IPS-18a (cell line): ENCODE measurements at regions not wholly inside any gene's neighbourhood (a gene's known extent, or its start where the extent isn't known, plus 50 kb on each side); places are given as distances from the start of the nearest gene placed in this dataset.
"Not testable (repeated sequence)": the region's sequence is repeated elsewhere in the genome, so short reads cannot be mapped to it uniquely, and the experiment has no call there.

Experiments used
- H3K27ac ChIP-seq: one replicate; pipeline ENCODE4 v1.5.1; 2013; ENCODE audit warnings: low read length
- H3K27me3 ChIP-seq: one replicate; pipeline ENCODE4 v1.6.1; 2013; ENCODE audit warnings: mild to moderate bottlenecking, low read length; ENCODE audit not compliant: control insufficient read depth, insufficient read depth
- H3K36me3 ChIP-seq: one replicate; pipeline ENCODE4 v1.6.1; 2013; ENCODE audit warnings: low read depth, low read length; ENCODE audit not compliant: control insufficient read depth
- H3K4me1 ChIP-seq: one replicate; pipeline ENCODE4 v1.6.1; 2013; ENCODE audit warnings: low read depth, low read length; ENCODE audit not compliant: control insufficient read depth
- H3K4me3 ChIP-seq: one replicate; pipeline ENCODE4 v1.5.1; 2013; ENCODE audit warnings: low read length
- H3K9ac ChIP-seq: one replicate; pipeline ENCODE4 v1.6.1; 2013; ENCODE audit warnings: mild to moderate bottlenecking, low read length, moderate library complexity
- H3K9me3 ChIP-seq: one replicate; pipeline ENCODE4 v1.6.1; 2013; ENCODE audit warnings: low read depth, low read length; ENCODE audit not compliant: control insufficient read depth

DNA sequence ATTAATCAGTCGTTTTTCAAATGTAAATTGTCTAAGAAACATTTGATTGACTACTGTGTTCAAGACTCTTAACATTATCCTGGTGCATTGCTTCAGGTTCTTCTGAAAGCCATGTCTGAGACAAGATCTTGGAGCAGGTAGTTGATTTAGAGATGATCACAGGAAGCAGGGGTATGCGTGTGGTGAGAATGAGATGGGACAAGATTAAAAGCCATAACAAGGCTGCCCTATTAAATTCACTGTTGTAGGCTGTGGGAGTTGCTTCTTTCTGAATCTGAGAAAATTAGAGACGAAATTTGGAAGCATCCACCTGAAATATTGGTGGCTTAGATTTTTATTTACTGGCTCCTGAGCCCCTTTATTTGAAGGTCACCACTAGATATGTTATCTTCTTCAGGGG is 687.4 kb upstream of the SLITRK6 start:
- no peak overlapping the region for H3K9ac ChIP-seq

DNA sequence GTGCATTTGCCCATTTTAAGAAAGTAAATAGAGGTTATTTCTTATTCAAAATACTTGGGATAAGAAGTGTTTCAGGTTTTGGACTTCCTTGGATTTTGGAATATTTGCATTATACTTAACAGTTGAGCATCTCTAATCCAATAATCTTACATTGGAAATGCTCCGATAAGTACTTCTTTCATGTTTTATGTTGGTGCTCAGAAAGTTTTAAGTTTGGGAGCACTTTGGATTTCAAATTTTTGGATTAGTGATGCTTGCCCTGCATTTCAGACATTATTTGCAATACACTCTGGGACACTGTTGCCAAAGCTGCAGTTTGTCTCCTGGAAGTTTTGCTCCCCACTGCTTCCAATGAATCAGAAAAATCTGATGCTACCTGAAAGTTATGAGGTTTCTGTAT is 691.9 kb upstream of the SLITRK6 start:
- Histone ChIP-seq H3K36me3 (no peaks in the 10 kb centered on the region), H3K9me3 (no peaks in the 10 kb centered on the region), H3K4me3 (no peak overlapping the region), H3K4me1 (no peaks in the 10 kb centered on the region), H3K27me3 (no peaks in the 10 kb centered on the region), H3K27ac (no peak overlapping the region), H3K9ac (no peak overlapping the region)

More for the DNA sequence above, 687.4 kb upstream of the SLITRK6 start:
- H3K27me3 ChIP-seq, result no peaks in the 10 kb centered on the region
- no peaks in the 10 kb centered on the region for H3K36me3 ChIP-seq
- H3K9me3 ChIP-seq, result no peaks in the 10 kb centered on the region
- H3K4me1 ChIP-seq, result peaks cover 6% of the 10 kb centered on the region
- H3K27ac ChIP-seq, result no peak overlapping the region
- no peak overlapping the region for H3K4me3 ChIP-seq

DNA sequence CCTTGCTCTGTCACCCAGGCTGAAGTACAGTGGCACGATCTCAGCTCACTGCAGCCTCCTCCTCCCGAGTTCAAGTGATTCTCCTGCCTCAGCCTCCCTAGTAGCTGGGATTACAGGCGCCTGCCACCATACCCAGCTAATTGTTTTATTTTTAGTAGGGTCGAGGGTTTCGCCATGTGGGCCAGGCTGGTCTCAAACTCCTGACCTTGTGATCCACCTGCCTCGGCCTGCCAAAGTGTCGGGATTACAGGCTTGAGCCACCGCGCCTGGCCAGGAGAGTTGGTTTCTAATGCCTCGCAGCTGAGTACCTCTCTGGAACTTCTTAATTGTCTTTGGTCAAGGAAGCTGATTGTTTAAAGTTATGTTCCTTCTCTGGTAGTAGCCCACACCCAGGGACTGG is 702.7 kb upstream of the SLITRK6 start:
- H3K27me3 ChIP-seq, H3K4me3 ChIP-seq, H3K9me3 ChIP-seq, H3K9ac ChIP-seq, H3K27ac ChIP-seq, H3K4me1 ChIP-seq, H3K36me3 ChIP-seq: not testable (repeated sequence)

DNA sequence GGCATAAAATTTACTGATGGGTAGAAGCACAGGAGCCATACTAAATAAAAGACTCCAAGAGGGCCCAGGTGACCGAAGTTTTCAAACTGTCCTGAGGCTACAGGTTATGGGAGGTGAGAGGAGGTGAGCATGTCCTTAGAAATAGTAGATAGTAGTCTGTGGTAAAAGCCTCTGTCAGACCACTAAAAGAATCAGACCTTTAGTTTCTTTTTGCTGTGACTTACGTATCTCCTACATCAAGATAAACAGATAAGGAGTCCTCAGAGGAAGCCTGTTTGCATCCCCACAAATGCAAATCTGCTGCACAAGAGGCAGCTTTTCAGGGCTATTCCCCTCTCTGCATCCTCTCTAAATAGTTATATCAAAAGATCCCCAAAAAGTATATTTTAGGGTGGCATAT is 711.6 kb upstream of the SLITRK6 start:
- Histone ChIP-seq H3K27ac (no peak overlapping the region), H3K9me3 (no peaks in the 10 kb centered on the region), H3K4me3 (no peak overlapping the region), H3K4me1 (no peaks in the 10 kb centered on the region), H3K27me3 (no peaks in the 10 kb centered on the region), H3K9ac (no peak overlapping the region), H3K36me3 (no peaks in the 10 kb centered on the region)

DNA sequence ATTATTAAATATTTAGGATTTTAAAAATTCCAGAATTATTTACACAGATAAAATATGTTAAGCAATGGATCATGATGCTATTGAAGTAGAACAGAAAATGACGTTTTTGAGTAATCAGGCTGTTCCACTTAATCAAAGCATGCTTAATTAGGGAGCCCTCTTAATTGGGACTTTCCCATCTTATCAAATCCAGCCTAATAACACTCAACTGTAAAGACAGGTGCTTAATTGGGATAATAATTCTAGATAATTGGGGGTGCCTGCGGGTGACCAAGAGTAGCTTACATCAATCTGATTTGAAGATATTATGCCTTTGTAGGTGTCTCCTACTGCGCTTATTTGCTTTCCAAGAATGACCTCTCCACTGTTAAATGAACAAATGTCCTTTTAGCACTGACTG is 742.2 kb upstream of the SLITRK6 start:
- H3K4me3 ChIP-seq, result no peak overlapping the region
- no peaks in the 10 kb centered on the region for H3K4me1 ChIP-seq
- H3K9ac ChIP-seq, result no peak overlapping the region
- no peaks in the 10 kb centered on the region for H3K36me3 ChIP-seq
- no peaks in the 10 kb centered on the region for H3K27me3 ChIP-seq
- H3K9me3 ChIP-seq, result no peaks in the 10 kb centered on the region
- H3K27ac ChIP-seq, result no peak overlapping the region

DNA sequence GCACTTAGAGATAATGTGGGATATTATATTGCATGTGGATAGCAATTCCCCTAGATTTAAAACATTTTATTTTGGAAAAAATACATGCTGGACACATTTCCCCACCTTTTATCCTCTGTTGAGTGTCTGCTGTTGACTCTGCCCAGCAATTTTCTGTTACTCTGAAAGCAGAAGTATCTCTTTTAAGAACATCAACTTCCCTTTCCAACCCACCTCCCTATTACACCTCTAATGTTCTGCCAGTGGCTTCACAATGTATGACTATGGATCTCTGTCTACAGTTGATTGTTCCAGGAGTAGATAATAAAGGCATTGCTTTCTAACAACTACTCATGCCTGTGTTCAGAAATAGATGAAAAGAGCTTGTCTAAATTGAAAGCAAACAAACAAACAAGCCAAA is 754.8 kb upstream of the SLITRK6 start:
- Histone ChIP-seq H3K4me3 (no peak overlapping the region), H3K36me3 (no peaks in the 10 kb centered on the region), H3K9ac (no peak overlapping the region), H3K9me3 (no peaks in the 10 kb centered on the region), H3K4me1 (no peaks in the 10 kb centered on the region), H3K27ac (no peak overlapping the region), H3K27me3 (no peaks in the 10 kb centered on the region)

DNA sequence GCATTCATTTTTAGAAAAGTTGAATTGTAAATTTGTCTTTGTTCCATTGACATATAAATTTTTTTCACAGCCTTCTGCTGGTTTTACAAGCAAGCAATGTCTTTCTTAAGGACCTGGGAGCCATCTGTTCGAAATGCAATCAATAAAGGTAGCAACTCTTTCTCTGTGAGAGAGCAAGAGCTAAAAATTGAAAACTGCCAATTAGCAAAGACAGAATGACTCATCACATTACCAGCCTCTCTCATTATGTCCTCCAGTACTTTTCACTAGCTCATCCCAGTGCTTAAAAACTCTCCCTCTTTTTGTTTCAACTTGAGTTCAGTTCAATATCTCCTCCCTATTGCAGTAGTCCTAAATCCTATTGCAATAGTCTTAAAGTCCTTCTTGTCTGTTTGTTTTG is 760.7 kb upstream of the SLITRK6 start:
- H3K9ac ChIP-seq, result no peak overlapping the region
- H3K27ac ChIP-seq, result no peak overlapping the region
- H3K36me3 ChIP-seq, result no peaks in the 10 kb centered on the region
- no peaks in the 10 kb centered on the region for H3K27me3 ChIP-seq
- no peaks in the 10 kb centered on the region for H3K9me3 ChIP-seq
- no peaks in the 10 kb centered on the region for H3K4me1 ChIP-seq
- no peak overlapping the region for H3K4me3 ChIP-seq

DNA sequence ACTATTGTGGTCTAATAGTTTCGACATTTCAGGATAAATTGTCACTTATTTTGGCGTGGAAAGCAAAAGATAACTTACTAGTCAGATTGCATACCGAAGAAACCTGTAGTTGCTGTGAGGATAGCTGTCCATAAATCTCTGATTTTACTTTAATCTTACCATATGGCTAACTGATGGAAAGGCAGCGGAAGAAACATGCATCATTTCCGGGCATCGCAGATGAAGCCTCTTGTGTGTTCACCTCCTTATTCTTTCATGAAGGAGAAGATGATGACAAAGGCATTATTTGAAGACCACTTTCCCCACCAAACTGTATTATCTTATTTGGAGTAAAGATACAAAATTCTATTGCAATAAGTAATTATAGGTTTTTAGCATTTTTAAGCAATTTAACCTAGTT is 763.6 kb upstream of the SLITRK6 start:
- H3K36me3 ChIP-seq, result no peaks in the 10 kb centered on the region
- no peak overlapping the region for H3K9ac ChIP-seq
- H3K27ac ChIP-seq, result no peak overlapping the region
- H3K4me1 ChIP-seq, result no peaks in the 10 kb centered on the region
- H3K9me3 ChIP-seq, result no peaks in the 10 kb centered on the region
- H3K27me3 ChIP-seq, result no peaks in the 10 kb centered on the region
- H3K4me3 ChIP-seq, result no peak overlapping the region

DNA sequence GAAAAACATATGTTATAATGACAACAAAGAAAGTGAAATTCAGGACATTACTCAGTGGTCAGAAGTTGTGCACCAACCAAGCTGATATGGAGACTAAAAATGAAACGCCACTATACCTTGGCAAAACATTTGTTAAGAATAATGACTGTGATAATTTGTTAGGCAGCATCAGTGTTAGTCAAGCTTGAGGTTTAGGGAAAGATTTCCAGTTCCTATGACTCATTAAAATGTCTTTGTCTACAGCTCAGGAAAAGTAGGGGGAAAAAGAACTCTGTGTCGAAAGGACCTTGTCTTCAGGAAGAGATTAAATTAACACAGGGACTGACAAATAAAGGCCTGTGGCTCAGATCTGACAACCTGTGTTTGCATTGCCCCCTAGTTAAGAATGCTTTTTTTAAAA is 764.1 kb upstream of the SLITRK6 start:
- Histone ChIP-seq H3K9me3 (no peaks in the 10 kb centered on the region), H3K4me1 (no peaks in the 10 kb centered on the region), H3K4me3 (no peak overlapping the region), H3K36me3 (no peaks in the 10 kb centered on the region), H3K27me3 (no peaks in the 10 kb centered on the region), H3K9ac (no peak overlapping the region), H3K27ac (no peak overlapping the region)

DNA sequence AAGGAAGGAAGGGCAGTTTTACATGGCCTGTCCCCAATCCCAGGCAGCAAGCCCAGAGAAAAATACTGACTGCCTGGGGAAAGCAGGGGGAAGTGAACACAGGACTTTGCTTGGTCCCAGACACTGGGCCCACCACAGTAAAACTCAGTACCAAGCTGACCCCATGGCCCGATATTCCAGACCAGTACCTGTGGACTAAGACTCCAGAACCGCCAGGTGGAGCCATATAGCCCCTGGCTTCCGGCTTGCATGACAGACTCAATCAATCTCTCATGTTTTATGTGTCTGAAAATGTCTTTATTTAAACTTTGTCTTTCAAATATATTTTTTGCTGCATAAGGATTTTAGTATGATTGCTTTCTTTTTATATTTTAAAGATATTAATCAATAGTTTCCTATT is 767.9 kb upstream of the SLITRK6 start:
- H3K27me3 ChIP-seq, result no peaks in the 10 kb centered on the region
- H3K4me1 ChIP-seq, result no peaks in the 10 kb centered on the region
- H3K27ac ChIP-seq, result no peak overlapping the region
- H3K9ac ChIP-seq, result no peak overlapping the region
- H3K36me3 ChIP-seq, result no peaks in the 10 kb centered on the region
- H3K4me3 ChIP-seq, result no peak overlapping the region
- no peaks in the 10 kb centered on the region for H3K9me3 ChIP-seq

DNA sequence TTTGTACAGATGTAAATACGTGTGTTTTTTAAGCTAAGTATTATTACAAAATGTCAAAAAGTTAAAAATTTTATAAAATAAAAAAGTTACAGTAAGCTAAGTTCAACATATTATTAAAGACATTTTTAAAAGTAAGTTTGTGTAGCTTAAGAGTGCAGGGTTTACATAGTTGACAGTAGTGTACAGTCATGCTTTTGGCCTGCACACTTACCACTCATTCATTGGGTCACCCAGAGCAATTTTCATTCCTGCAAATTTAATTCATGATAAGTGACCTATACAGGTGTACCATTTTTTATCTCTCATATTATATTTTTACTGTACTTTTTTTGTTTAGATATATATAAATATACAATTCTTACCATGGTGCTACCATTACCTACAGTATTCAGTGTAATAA is 769.9 kb upstream of the SLITRK6 start:
- H3K27me3 ChIP-seq, result no peaks in the 10 kb centered on the region
- H3K9me3 ChIP-seq, result no peaks in the 10 kb centered on the region
- no peak overlapping the region for H3K9ac ChIP-seq
- no peaks in the 10 kb centered on the region for H3K36me3 ChIP-seq
- H3K4me1 ChIP-seq, result no peaks in the 10 kb centered on the region
- no peak overlapping the region for H3K4me3 ChIP-seq
- no peak overlapping the region for H3K27ac ChIP-seq

DNA sequence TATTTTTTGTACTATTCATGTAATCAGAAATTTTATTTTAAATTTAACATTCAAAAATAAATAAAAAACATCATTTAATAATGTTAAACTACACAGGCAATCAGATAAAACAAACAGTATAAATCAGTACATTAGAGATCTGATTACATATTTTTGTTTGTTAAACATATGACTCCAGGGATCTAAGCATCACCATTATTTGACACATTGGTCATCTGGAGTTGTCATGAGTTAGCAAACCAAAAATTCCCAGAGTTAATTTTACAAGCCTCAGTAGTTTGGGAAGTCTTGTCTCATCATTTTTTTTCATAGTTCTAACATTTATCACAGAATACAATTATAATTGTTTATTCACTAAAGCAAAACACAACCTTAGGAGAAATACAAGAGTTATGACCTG is 770.8 kb upstream of the SLITRK6 start:
- Histone ChIP-seq H3K4me1 (no peaks in the 10 kb centered on the region), H3K27me3 (no peaks in the 10 kb centered on the region)

DNA sequence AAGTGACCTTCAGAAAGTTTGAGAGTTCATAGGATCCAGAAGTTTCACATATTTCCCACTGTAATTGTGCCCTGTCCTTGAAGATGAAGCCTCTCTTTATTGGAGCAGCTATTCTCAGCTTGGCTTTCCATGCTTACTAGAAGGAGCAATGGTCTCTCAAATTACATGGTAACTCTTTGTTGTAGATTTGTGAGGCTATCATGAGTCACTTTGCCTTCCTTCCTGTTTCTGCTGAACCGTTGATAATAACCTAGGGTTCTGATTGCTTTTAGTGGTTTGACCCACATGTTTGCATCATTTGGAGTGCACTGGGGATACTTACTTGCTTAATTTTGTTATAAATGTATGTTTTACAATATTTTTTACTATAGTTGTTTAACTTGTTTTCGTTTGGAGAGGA is 772.9 kb upstream of the SLITRK6 start:
- Histone ChIP-seq H3K4me1 (no peaks in the 10 kb centered on the region), H3K9me3 (no peaks in the 10 kb centered on the region), H3K36me3 (no peaks in the 10 kb centered on the region), H3K27ac (no peak overlapping the region), H3K27me3 (no peaks in the 10 kb centered on the region), H3K9ac (no peak overlapping the region), H3K4me3 (no peak overlapping the region)

More for the DNA sequence above, 770.8 kb upstream of the SLITRK6 start:
- Histone ChIP-seq H3K27ac (no peak overlapping the region), H3K9ac (no peak overlapping the region), H3K9me3 (no peaks in the 10 kb centered on the region), H3K4me3 (no peak overlapping the region), H3K36me3 (no peaks in the 10 kb centered on the region)
